ENCODE measurements at regions not wholly inside any gene's neighbourhood (a gene's known extent, or its start where the extent isn't known, plus 50 kb on each side); places are given as distances from the start of the nearest gene placed in this dataset.

GRCh38 chr3:180335050-180335449 lies 266.9 kb upstream of the TTC14 start:
- peak in 21 of 58 donors; percentile 2 to 52 (median 23) for DNase-seq

DNA sequence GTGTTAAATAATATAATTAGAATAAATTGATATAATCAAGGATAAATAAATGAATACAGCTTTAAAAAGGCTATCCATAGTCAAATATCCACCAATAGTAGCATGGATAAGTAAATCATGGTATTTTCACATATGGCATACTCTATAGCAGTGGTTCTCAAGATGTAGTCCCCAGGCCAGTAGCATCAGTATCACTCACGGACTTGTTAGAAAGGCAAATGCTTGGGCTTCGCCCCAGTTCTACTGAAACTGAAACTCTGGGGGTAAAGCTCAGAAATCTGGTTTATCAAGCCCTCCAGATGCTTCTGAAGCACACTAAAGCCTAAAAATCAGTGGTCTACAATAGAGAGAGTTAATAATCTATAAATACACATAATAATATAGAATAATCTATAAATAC lies 261.6 kb upstream of the TTC14 start:
- no peak for DNase-seq

DNA sequence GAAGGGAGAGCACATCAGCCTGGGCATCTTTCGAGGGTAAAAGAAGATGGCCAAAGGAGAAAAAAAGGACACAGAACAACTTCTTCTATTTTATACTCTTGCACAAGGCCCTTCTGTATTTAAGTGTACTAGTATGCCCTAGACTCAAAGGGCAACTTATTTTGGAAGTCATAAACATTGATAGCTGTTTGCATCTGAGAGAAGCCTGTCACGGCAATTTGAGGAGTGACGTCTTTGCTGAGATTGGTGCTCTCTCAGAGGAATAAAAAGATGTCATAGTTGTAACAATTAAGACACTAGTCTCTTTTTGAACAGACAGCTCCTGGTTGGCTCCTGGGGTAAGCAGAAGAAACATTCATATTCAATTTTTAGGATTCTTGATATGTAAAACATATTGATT lies 260.4 kb upstream of the TTC14 start:
- no peak for DNase-seq

GRCh38 chr3:180351601-180352000 lies 250.4 kb upstream of the TTC14 start:
- DNase-seq: no peak

DNA sequence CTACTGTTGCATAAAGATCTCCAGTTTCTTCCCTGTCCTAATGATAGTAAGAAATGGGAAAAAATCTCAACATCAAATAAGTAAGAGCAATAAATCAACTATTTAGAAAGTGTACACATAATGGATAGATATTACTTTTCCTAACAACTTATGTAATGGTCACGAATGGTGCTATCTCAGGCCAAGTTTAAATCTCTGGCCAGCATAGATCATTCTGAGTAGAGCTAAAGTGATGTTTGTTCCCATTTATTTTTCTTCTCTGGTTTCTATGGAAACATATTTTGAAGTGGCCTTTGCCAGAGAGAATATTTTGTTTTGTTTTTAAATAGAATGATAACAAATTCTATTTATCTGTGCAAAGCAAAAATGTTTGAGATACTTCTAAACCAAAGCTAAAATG lies 249.7 kb upstream of the TTC14 start:
- no peak for DNase-seq

- DNase-seq: no peak
Observed at GRCh38 chr3:180354214-180354613, 247.7 kb upstream of the TTC14 start.

GRCh38 chr3:180358179-180358578 lies 243.8 kb upstream of the TTC14 start:
- DNase-seq: no peak

- peak in 1 of 58 donors; percentile 1 for DNase-seq
Observed at GRCh38 chr3:180359061-180359952, 242.7 kb upstream of the TTC14 start.

DNA sequence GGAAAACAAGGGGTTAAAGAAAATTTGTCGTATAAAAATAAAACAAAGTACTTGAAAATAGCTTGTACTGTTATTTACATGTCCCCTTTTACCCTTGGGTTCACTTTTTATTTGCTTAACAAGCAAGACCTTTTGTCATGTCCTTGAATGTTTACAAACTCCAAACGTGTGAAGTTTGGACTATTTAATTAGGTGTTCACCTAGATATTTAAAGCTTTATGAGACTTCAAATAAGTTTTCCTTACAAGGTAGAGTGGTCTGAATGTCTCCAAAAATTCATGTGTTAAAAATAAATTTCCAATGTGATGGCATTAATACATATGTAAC lies 242.0 kb upstream of the TTC14 start:
- DNase-seq: no peak

DNA sequence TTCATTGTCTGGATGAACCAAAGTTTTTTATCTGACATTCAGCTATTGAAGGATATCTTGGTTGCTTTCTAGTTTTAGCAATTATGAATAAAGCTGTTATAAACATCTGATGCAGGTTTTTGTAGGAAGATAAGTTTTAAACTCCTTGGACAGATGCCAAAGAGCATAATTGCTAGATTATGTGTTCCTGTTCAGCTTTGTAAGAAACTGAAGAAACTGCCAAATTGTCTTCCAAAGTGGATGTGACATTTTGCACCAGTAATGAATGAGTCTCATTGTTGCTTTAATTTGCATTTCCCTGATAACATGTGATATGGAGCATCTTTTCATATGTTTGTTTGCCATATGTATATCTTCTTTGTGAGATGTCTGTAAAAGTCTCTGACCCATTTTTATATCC lies 239.9 kb upstream of the TTC14 start:
- DNase-seq: no peak

GRCh38 chr3:180375831-180376230 lies 226.1 kb upstream of the TTC14 start:
- DNase-seq: no peak

DNA sequence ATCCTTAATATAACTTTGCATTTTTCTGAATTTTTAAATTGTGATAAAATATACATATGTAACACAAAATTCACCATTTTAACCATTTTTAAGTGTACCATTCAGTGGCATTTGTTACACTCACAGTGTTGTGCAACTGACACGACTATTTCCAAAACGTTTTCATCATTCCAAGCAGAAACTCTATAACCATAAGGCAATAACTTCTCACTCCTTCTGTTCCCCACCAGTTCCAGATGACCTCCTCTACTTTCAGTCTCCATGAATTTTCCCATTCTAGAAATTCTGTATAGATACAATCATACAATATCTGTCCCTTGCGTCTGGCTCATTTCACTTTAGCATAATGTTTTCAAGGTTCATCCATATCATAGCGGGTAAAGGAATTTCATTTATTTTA lies 223.5 kb upstream of the TTC14 start:
- DNase-seq: no peak

DNA sequence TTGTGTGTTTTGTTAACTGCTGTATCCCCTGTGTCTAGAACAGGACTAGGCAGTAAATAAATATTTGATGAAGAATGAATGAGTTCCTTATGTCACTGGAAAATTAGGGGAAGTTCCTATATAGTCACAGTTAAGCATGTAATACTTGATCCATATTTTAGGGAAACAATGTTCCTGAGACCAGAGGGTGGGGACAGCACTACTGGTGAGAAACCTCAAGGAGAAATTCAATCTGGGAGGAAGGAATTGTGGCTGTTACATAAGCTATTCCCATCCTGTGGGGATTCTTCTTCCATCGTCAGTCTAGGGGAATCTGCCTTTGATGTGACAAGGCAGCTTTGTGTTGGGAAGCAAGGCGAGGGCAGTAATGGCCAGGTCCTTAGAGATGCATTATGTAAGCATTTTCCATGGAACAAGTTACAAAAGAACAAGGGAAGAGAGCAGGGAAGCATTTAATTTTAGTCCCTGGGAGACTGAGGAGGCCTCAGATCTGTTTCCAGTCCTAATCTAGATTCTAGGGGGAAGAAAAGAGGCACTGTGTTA lies 219.3 kb upstream of the TTC14 start:
- no peak for DNase-seq

GRCh38 chr3:180383332-180384020 lies 218.5 kb upstream of the TTC14 start:
- no peak for DNase-seq

DNA sequence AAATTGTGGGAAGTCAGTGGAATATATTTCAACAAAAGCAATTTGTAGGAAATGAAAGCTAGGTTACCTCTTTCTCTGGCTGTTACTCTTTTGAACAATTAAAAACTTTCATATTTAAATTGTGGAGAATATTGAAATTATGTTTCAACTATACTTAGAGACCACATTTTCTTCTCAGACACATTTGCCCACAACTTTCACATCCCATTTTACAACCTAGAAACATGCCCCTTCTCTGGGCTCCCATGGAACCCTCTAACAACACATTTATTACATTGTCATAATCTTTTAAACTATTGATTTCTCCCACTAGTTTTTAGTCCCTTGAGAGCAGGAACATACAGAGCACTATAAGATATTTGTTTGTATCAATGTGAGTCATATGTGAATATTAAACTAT lies 211.7 kb upstream of the TTC14 start:
- DNase-seq: no peak

GRCh38 chr3:180391001-180391400 lies 211.0 kb upstream of the TTC14 start:
- DNase-seq: no peak

DNA sequence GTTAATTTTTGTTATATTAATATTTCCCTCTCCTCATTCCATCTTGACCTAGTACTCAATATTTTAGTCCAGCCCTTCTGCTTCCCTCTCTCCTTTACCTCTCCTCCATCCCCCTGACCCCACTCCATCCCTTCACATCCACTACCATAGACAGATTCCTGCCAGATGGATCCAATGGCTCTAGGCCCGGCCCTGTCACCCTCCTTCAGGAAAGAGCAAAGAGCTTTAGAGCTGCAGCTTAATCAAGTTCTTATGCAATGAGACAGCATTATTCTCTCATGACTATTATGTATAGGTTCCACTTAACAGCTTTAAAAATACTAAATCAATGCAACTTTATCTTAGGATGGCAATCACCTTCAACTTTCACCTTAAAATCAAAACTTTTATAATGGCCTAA lies 200.7 kb upstream of the TTC14 start:
- no peak for DNase-seq

DNA sequence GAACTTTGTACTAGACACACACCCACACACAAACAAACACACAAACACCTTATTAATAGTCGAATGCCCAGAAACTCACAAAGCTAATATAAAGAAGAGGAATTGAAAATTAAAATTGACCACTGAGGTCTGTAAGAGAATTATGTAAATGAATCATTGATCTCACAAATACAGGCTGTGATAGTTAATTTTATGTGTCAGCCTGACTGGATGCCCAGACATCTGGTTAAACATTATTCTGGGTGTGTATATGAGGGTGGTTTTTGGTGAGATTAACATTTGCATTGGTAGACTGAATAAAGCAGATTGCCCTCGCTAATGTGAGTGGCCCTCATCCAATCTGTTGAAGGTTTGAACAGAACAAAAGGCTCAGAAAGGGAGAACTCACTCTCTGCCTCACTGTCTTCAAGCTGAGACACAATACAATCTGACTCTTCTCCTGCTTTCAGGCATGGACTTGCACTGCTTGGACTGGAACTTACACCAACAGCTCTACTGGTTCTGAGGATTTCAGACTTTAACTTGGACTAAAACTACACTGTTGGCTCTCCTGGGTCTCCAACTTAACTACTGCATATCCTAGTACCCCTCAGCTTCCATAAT lies 199.4 kb upstream of the TTC14 start:
- DNase-seq: no peak

DNA sequence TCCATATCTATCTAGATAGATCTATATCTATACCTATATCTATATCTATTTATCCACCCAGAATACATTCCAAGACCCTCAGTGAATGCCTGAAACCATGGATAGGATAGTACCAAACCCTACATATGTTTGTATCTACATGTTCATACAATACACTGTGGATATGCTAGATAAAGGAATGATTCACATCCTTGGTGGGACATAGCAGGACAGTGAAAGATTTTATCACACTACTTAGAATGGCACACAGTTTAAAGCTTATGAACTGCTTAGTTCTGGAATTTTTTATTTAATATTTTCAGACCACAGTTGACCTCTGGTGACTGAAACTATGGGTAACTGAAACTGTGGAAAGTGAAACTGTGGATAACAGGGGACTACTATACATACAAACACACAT lies 198.8 kb upstream of the TTC14 start:
- DNase-seq: no peak

DNA sequence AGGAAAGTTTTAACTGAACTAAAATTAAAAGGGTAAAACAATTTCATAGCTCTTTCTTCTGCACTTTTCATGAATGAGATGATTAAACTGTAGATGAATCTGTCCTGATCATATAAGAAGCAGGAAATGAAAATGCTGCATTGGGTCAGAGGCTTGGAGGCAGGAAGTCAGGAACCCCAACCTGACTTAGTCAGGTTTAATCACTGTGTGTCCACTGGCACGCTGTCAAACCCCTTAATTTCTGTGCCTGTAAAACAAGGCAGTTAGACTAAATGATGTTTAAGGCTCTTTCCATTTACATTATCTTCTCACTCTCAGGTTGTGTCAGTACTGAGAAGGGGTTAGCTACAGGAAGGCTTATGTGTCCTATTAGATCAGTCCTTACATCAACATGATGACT lies 193.3 kb upstream of the TTC14 start:
- no peak for DNase-seq

- no peak for DNase-seq
Observed at GRCh38 chr3:180409170-180409569, 192.8 kb upstream of the TTC14 start.

DNA sequence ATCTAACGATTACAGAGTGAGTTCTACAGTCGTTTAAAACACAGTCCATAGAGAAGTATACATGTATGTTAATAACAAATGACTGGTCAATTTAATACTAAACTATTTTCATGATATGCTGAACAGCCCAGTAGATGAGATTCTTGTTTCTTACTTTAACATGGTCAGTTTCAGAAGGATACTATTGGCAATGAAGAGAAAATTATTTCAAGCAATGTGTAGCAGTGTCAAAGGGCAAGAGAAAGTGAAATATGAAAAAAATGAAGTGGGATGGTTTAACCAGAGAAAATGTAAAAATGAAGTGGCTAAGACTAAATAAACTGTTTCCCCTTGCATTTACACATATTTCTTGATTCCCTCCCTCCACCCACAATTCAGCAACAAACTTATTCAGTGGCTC lies 192.1 kb upstream of the TTC14 start:
- no peak for DNase-seq
